Epithelial cell of proximal tubule (primary cell): ENCODE measurements at regions not wholly inside any gene's neighbourhood (a gene's known extent, or its start where the extent isn't known, plus 50 kb on each side); places are given as distances from the start of the nearest gene placed in this dataset.

Source experiments
- DNase-seq: peaks from one replicate; pipeline ENCODE4 v3.0.0-alpha.2; 2011; ENCODE audit warnings: low read depth
- H3K4me3 ChIP-seq: 2 replicates; pipeline ENCODE4 v1.5.1; 2011; ENCODE audit warnings: low read depth, mild to moderate bottlenecking, low read length
- TF ChIP-seq, protein P1 (sequence below): conservative IDR thresholded peaks from 2 replicates; pipeline ENCODE4 v1.5.1; 2012; ENCODE audit warnings: low read depth, mild to moderate bottlenecking, low read length

DNA sequence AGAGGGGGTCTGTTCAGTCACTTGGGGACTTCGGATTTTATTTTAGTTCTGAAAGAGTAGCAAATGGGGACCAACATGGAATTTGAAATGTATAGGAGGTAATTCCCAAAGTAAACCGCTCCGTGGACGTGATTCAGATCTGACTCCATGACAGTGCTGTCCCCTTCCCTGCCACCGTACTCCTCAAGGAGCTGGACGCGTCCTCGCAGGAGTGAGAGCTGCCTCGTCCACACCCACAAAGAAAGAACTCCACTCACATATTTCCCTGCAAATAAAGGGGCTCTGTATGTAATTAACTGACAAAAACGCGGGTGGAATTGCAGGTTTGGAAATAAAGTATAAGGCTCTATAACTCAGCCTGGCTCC is 183.6 kb downstream of the ETS2 start:
- no peak overlapping the region for H3K4me3 ChIP-seq
- TF ChIP-seq, protein P1, sequence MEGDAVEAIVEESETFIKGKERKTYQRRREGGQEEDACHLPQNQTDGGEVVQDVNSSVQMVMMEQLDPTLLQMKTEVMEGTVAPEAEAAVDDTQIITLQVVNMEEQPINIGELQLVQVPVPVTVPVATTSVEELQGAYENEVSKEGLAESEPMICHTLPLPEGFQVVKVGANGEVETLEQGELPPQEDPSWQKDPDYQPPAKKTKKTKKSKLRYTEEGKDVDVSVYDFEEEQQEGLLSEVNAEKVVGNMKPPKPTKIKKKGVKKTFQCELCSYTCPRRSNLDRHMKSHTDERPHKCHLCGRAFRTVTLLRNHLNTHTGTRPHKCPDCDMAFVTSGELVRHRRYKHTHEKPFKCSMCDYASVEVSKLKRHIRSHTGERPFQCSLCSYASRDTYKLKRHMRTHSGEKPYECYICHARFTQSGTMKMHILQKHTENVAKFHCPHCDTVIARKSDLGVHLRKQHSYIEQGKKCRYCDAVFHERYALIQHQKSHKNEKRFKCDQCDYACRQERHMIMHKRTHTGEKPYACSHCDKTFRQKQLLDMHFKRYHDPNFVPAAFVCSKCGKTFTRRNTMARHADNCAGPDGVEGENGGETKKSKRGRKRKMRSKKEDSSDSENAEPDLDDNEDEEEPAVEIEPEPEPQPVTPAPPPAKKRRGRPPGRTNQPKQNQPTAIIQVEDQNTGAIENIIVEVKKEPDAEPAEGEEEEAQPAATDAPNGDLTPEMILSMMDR, result no peak
- DNase-seq, result no peak

DNA sequence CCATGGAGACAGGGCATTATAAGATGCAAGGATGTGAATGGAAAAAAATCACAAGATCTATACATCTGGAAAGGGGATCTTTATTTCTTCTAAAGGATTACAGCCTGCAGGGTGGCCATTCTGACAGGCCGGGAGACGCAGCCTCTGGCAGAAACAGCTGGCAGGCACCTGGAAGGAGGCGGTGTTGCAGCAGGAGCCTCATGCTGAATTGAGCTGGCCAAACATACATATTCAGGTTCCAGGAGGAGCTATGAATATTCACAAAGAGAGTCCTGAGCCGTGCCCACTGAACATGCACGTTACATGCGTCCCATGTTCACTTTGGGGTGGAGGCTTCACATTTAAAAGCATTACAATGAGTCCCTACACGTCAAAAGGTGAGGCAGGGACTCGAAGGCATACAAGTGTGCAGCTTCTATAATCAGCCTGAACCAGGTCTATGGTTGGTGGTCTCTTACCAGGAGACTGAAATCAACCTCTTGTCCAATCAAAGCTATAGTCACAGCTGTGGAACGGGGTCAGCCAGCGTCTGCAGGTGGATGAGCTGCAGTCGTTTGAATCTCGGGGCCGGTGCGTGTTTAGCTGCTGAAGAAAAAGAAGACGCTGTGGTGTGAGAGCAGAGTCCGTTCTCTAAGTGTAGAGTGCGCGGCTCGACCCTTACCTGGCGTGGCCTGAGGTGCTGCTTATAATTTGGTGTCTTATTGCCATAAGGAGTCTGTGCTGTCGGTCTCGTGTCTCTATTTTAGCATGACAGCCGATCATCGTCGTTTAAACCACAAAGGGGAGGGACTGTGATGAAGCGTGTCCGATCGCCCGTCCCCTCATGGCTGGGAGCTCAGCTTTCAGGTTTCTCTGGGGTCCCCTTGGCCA is 183.0 kb downstream of the ETS2 start:
- TF ChIP-seq, protein P1, result no peak
- no peak for DNase-seq
- H3K4me3 ChIP-seq, result no peak overlapping the region

DNA sequence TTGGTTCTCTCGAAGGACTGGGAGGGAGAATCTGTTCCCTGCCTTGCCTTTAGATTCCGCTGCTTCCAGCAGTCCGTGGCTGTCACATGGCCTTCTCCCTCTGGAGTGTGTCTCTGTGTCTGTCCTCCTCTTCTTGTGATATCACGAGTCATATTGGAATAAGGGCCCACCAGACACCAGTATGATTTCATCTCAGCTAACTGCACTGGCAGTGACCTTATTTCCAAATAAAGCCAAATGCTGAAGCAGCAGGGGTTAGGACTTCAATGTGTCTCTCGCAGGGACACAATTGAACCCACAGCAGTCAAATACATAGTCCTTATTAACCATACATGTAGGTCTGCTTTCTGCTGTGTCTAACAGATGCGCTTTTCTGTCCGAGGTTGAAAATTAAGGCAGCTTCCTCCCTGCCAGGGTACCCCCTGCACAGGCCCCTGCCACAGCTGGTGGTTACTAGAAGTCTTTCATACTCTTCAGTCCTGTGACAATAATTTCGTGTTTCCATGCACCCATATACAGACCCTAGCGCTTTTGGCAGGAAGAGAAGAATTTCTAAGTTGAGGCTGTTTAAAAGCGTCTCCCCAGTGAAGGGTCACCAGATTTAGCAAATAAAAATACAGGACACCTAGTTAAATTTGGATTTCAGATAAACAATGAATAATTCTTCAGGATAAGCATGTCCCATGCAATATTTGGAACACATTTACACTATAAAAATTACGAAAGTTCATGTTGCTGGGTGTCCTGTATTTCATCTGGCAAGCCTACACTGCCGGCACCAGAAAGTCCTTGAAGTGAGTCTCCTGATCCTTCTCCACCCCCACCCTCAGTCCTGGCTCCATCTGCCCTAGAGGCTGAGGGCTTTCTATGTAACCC is 182.1 kb downstream of the ETS2 start:
- TF ChIP-seq, protein P1, result no peak
- no peak for DNase-seq
- no peak overlapping the region for H3K4me3 ChIP-seq

DNA sequence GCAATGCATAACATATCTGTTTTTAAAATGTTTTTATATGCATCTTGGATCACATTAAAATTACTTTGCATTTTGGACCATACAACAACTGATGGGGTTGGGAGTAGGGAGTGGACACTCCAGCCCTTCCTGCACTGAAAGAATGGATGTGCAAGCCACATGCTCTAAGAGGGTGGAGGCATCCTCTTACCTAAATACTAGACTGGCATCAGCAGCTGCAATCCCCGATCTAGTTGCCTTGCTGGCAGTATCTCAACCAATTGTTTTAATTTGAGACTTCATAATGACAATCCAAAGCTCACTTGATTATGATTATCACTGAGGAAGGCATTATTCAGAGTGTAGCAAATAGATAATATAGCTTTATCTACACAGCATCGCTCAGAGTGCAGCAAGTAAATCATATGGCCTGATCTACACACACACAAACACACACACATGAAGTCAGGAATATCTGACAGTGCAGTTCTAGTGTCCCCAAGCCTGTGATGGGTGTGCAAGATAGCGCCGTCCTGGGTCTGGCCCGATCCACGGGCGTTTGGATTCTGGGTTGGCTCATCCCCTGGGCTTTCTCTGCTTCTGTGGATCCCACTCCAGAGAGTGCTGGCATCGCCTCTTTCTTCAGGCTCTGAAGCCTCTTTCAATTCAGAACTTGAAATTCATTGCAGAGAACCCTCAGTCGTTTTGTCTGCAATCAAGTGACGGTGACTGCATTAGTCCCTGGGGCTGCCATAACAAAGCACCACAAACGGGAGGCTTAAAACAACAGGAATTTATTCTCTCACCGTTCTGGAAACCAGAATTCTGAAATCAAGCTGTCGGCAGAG is 181.3 kb downstream of the ETS2 start:
- no peak for DNase-seq
- TF ChIP-seq, protein P1, result no peak
- no peak overlapping the region for H3K4me3 ChIP-seq

- TF ChIP-seq, protein P1, result no peak
- H3K4me3 ChIP-seq, result no peak overlapping the region
- DNase-seq, result no peak
Observed at GRCh38 chr21:38986406-38986805, 180.7 kb downstream of the ETS2 start.

DNA sequence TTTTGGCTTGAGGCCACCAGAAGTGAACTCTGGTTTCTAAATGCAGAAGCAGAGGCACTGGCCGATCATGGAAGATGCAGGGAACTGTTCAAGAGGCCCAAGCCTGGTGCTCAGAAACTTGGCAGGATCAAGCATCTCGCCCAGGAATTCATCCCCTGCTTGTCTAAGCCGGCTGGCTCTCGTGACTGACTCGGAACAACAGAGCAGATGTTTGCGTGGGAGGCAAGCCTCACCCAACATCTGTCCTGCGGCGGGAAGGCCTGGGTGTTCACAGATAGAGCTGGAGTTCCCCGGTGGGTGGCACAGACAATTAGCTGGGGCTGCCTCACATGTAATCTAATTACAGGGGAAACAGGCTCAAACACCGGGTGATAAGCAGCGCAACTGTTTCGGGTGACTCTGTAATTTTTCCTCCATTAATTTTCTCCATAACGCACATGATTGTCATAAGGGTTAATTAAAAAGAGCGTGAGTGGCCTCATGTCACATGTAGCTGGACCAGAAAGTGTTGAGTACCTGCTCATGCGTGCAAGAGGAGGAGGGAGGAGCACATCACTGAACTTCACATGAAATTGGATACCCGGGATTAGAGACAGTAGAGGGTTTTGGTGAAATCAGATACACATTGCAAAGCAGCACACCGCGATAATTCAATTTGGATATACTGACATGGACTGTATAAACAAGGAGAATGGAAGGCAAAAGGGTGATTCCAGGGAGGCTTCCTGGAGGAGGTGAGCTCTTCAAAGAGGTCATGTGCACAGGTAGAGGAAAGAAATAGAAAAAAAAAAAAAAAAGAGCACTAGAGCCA is 180.0 kb downstream of the ETS2 start:
- TF ChIP-seq, protein P1, result no peak
- H3K4me3 ChIP-seq, result no peak overlapping the region
- DNase-seq, result no peak
